Superior temporal gyrus (tissue), 1 donor: ENCODE measurements at regions not wholly inside any gene's neighbourhood (a gene's known extent, or its start where the extent isn't known, plus 50 kb on each side); places are given as distances from the start of the nearest gene placed in this dataset.
"Not testable (repeated sequence)": the region's sequence is repeated elsewhere in the genome, so short reads cannot be mapped to it uniquely, and the experiment has no call there.

Source experiments
- DNase-seq: peaks from one replicate; pipeline ENCODE4 v3.0.0-alpha.2; 2016; ENCODE audit errors: extremely low spot score

GRCh38 chr12:38480594-38480993 is 164.0 kb downstream of the ALG10B start:
- no peak for DNase-seq

GRCh38 chr12:38484821-38485449 is 168.4 kb downstream of the ALG10B start:
- DNase-seq = no peak

GRCh38 chr12:38488866-38489265 is 172.3 kb downstream of the ALG10B start:
- DNase-seq = no peak

GRCh38 chr12:38490073-38490472 is 173.5 kb downstream of the ALG10B start:
- DNase-seq = no peak

GRCh38 chr12:38490941-38491340 is 174.4 kb downstream of the ALG10B start:
- DNase-seq = no peak

GRCh38 chr12:38501481-38501880 is 184.9 kb downstream of the ALG10B start:
- no peak for DNase-seq

GRCh38 chr12:38501991-38502390 is 185.4 kb downstream of the ALG10B start:
- no peak for DNase-seq

- DNase-seq = peak; percentile 31
Observed at GRCh38 chr12:38502415-38502814, 185.8 kb downstream of the ALG10B start.

- DNase-seq = no peak
Observed at GRCh38 chr12:38507839-38508238, 191.3 kb downstream of the ALG10B start.

GRCh38 chr12:38508246-38508645 is 191.7 kb downstream of the ALG10B start:
- DNase-seq = no peak

GRCh38 chr12:38515912-38516311 is 199.3 kb downstream of the ALG10B start:
- peak; percentile 41 for DNase-seq

GRCh38 chr12:38516418-38516817 is 199.8 kb downstream of the ALG10B start:
- no peak for DNase-seq

- DNase-seq = no peak
Observed at GRCh38 chr12:38523920-38524319, 207.3 kb downstream of the ALG10B start.

- no peak for DNase-seq
Observed at GRCh38 chr12:38527631-38528030, 211.1 kb downstream of the ALG10B start.

GRCh38 chr12:38528527-38528926 is 212.0 kb downstream of the ALG10B start:
- no peak for DNase-seq

- DNase-seq = not testable (repeated sequence)
Observed at GRCh38 chr12:38529281-38529680, 212.7 kb downstream of the ALG10B start.

GRCh38 chr12:38538319-38538718 is 221.7 kb downstream of the ALG10B start:
- no peak for DNase-seq

- peak; percentile 35 for DNase-seq
Observed at GRCh38 chr12:38540156-38540555, 223.6 kb downstream of the ALG10B start.

- DNase-seq = no peak
Observed at GRCh38 chr12:38541849-38542248, 225.3 kb downstream of the ALG10B start.

- DNase-seq = no peak
Observed at GRCh38 chr12:38543151-38543550, 226.6 kb downstream of the ALG10B start.

GRCh38 chr12:38544330-38545066 is 227.9 kb downstream of the ALG10B start:
- DNase-seq = no peak

- no peak for DNase-seq
Observed at GRCh38 chr12:38547586-38547985, 231.0 kb downstream of the ALG10B start.
